SK-N-SH (cell line): ENCODE measurements at regions not wholly inside any gene's neighbourhood (a gene's known extent, or its start where the extent isn't known, plus 50 kb on each side); places are given as distances from the start of the nearest gene placed in this dataset.

Experiments used
- CTCF ChIA-PET: fragments of 300-600, 350-600 bp; formaldehyde crosslinking; extraction: SDS; loops from one replicate; lab custom pipeline; 2021; lab: Yijun Ruan, JAX
- POLR2A ChIA-PET: fragments of 350-600 bp; sonication (Branson Sonifier 250); formaldehyde crosslinking; extraction: SDS; loops from one replicate; lab custom pipeline; 2020; ENCODE audit warnings: antibody characterized with exemption, inconsistent platforms; lab: Yijun Ruan, JAX
- DNase-seq: peaks from one replicate; pipeline ENCODE4 v3.0.0; 2012
- H2AFZ ChIP-seq: fragments of 200-600 bp; sonication (generic); 2 replicates; pipeline ENCODE4 v1.8.1; 2016; ENCODE audit warnings: antibody characterized with exemption, mild to moderate bottlenecking, low read depth
- H3F3A ChIP-seq: fragments of 200-600 bp; sonication (generic); replicated peaks from 2 replicates; pipeline ENCODE3; 2016; ENCODE audit warnings: antibody characterized with exemption, mild to moderate bottlenecking; ENCODE audit not compliant: insufficient read depth
- H3K27ac ChIP-seq, 2 experiments: fragments of 200-500 bp in 1 of 2; fragments of 200-600 bp in 1 of 2; sonication (Bioruptor generic) in 1 of 2; sonication (generic), shearing (Covaris generic) in 1 of 2; 2 replicates each; pipeline versions ENCODE4 v1.5.1 to v1.6.1; 2014 to 2016; ENCODE audit warnings: low read depth in 2 of 2, inconsistent platforms in 1 of 2, low read length in 1 of 2, mild to moderate bottlenecking in 1 of 2, mixed read lengths in 1 of 2
- H3K27me3 ChIP-seq: fragments of 200-600 bp; sonication (generic), shearing (Covaris generic); 2 replicates; pipeline ENCODE4 v1.6.1; 2016; ENCODE audit warnings: mixed run types; ENCODE audit not compliant: insufficient read depth
- H3K36me3 ChIP-seq, 2 experiments: fragments of 200-500 bp in 1 of 2; fragments of 200-600 bp in 1 of 2; sonication (Bioruptor generic) in 1 of 2; sonication (generic) in 1 of 2; replicated peaks in 1 of 2; 2 replicates each; pipeline versions ENCODE3 to v1.5.1; 2014 to 2016; ENCODE audit warnings: low read length in 1 of 2, mild to moderate bottlenecking in 1 of 2; ENCODE audit not compliant: insufficient read depth in 2 of 2, control insufficient read depth in 1 of 2
- H3K4me1 ChIP-seq, 2 experiments: fragments of 200-500 bp in 1 of 2; fragments of 200-600 bp in 1 of 2; sonication (Bioruptor generic) in 1 of 2; sonication (generic), shearing (Covaris generic) in 1 of 2; 2 replicates each; pipeline versions ENCODE4 v1.5.1 to v1.6.1; 2014 to 2016; ENCODE audit warnings: low read depth in 1 of 2, low read length in 1 of 2, mixed run types in 1 of 2; ENCODE audit not compliant: insufficient read depth in 2 of 2, control insufficient read depth in 1 of 2
- H3K4me2 ChIP-seq: fragments of 200-600 bp; sonication (generic), shearing (Covaris generic); 2 replicates; pipeline ENCODE4 v1.6.1; 2017; ENCODE audit warnings: mixed run types
- H3K4me3 ChIP-seq, 2 experiments: fragments of 200-500 bp in 1 of 2; fragments of 200-600 bp in 1 of 2; sonication (Bioruptor generic) in 1 of 2; sonication (generic), shearing (Covaris generic) in 1 of 2; 2 replicates each; pipeline versions ENCODE4 v1.5.1 to v1.8.1; 2014 to 2016; ENCODE audit warnings: low read depth in 2 of 2, inconsistent platforms in 1 of 2, low read length in 1 of 2, mild to moderate bottlenecking in 1 of 2, mixed read lengths in 1 of 2, moderate library complexity in 1 of 2
- H3K79me2 ChIP-seq: fragments of 200-600 bp; sonication (generic); 2 replicates; pipeline ENCODE4 v1.8.1; 2017; ENCODE audit warnings: mild to moderate bottlenecking; ENCODE audit not compliant: insufficient read depth
- H3K9ac ChIP-seq: fragments of 200-600 bp; sonication (generic); 2 replicates; pipeline ENCODE4 v1.6.1; 2017; ENCODE audit warnings: mixed run types
- H3K9me2 ChIP-seq: fragments of 200-600 bp; sonication (generic); 2 replicates; pipeline ENCODE4 v1.6.1; 2017; ENCODE audit warnings: mixed run types
- H3K9me3 ChIP-seq: fragments of 200-600 bp; sonication (generic); 2 replicates; pipeline ENCODE4 v1.6.1; 2017; ENCODE audit warnings: mixed run types, mild to moderate bottlenecking, moderate library complexity
- H4K20me1 ChIP-seq: fragments of 200-600 bp; sonication (generic); 2 replicates; pipeline ENCODE4 v1.6.1; 2017; ENCODE audit warnings: mild to moderate bottlenecking, mixed run types; ENCODE audit not compliant: insufficient read depth
- CHD2 ChIP-seq: fragments of 150-350 bp; IDR thresholded peaks from 2 replicates; pipeline ENCODE4 v1.6.1; 2018; ENCODE audit warnings: low read length; ENCODE audit not compliant: partially characterized antibody
- ELF1 ChIP-seq: IDR thresholded peaks from 2 replicates; pipeline ENCODE4 v1.4.0; 2012
- EP300 ChIP-seq, 2 experiments: IDR thresholded peaks; 2 replicates each; pipeline versions ENCODE4 v1.4.0 to v1.6.1; 2012; ENCODE audit warnings: borderline replicate concordance in 1 of 2, low read depth in 1 of 2, low read length in 1 of 2
- EZH2phosphoT487 ChIP-seq: fragments of 200-600 bp; sonication (generic); IDR thresholded peaks from 2 replicates; pipeline ENCODE4 v1.6.1; 2017; ENCODE audit warnings: low read depth, mixed run types, mild to moderate bottlenecking, antibody characterized with exemption, moderate library complexity, borderline replicate concordance
- FOSL2 ChIP-seq: IDR thresholded peaks from 2 replicates; pipeline ENCODE4 v1.4.0; 2012; ENCODE audit warnings: low read depth, mild to moderate bottlenecking, moderate library complexity, borderline replicate concordance
- FOXM1 ChIP-seq: IDR thresholded peaks from 2 replicates; pipeline ENCODE4 v1.4.0; 2012; ENCODE audit warnings: low read depth, mild to moderate bottlenecking
- GABPA ChIP-seq: IDR thresholded peaks from 2 replicates; pipeline ENCODE4 v1.4.0; 2012; ENCODE audit warnings: low read depth, mild to moderate bottlenecking
- MEF2A ChIP-seq: IDR thresholded peaks from 2 replicates; pipeline ENCODE4 v1.4.0; 2012; ENCODE audit warnings: low read depth, borderline replicate concordance
- NRF1 ChIP-seq: IDR thresholded peaks from 2 replicates; pipeline ENCODE4 v1.6.1; 2012; ENCODE audit warnings: low read depth, mild to moderate bottlenecking, low read length
- PBX3 ChIP-seq: IDR thresholded peaks from 2 replicates; pipeline ENCODE4; 2012
- RAD21 ChIP-seq: IDR thresholded peaks from 2 replicates; pipeline ENCODE4 v1.6.1; 2012; ENCODE audit warnings: mild to moderate bottlenecking, low read length
- RCOR1 ChIP-seq: fragments of 150-350 bp; IDR thresholded peaks from 2 replicates; pipeline ENCODE4 v1.6.1; 2017; ENCODE audit warnings: antibody characterized with exemption, low read length
- REST ChIP-seq: IDR thresholded peaks from 2 replicates; pipeline ENCODE4 v1.6.1; 2012; ENCODE audit warnings: mild to moderate bottlenecking, low read depth, low read length, moderate library complexity
- RFX5 ChIP-seq: IDR thresholded peaks from 2 replicates; pipeline ENCODE4 v1.6.1; 2012; ENCODE audit warnings: mild to moderate bottlenecking, improper control_type of control experiment, low read length
- RXRA ChIP-seq: IDR thresholded peaks from 2 replicates; pipeline ENCODE4 v1.4.0; 2012; ENCODE audit warnings: low read depth, mild to moderate bottlenecking, borderline replicate concordance
- SIN3A ChIP-seq: IDR thresholded peaks from 2 replicates; pipeline ENCODE4 v1.6.1; 2012; ENCODE audit warnings: low read depth, mild to moderate bottlenecking, low read length, moderate library complexity, borderline replicate concordance
- TAF1 ChIP-seq: IDR thresholded peaks from 2 replicates; pipeline ENCODE4 v1.6.1; 2012; ENCODE audit warnings: low read depth, mild to moderate bottlenecking, low read length, moderate library complexity, borderline replicate concordance
- TCF12 ChIP-seq: IDR thresholded peaks from 2 replicates; pipeline ENCODE4 v1.4.0; 2012
- TEAD4 ChIP-seq: IDR thresholded peaks from 2 replicates; pipeline ENCODE4 v1.4.0; 2012; ENCODE audit warnings: mild to moderate bottlenecking, borderline replicate concordance; ENCODE audit not compliant: insufficient read depth
- ZBTB33 ChIP-seq: IDR thresholded peaks from 2 replicates; pipeline ENCODE4 v1.4.0; 2012; ENCODE audit warnings: low read depth, borderline replicate concordance
- WGBS: methylation state at CpG from one replicate; pipeline ENCODE4 v1.1.6; 2017; ENCODE audit warnings: low lambda C conversion rate; 5-methylcytosine and 5-hydroxymethylcytosine counted together

GRCh38 chr16:77093309-77093708 is 97.7 kb upstream of the MON1B start:
- TF ChIP-seq REST (no peak), RCOR1 (no peak), TAF1 (no peak), EP300 (IDR thresholded peaks at IDR 0.05; ENCODE audit: borderline replicate concordance in 1 of 2, low read depth in 1 of 2, low read length in 1 of 2) (no peak), SIN3A (no peak), EZH2phosphoT487 (no peak), GABPA (no peak), ZBTB33 (no peak), RXRA (no peak), FOXM1 (no peak), TCF12 (no peak), RAD21 (no peak), PBX3 (no peak), TEAD4 (no peak), RFX5 (no peak), CHD2 (no peak), MEF2A (no peak), FOSL2 (no peak), NRF1 (no peak), ELF1 (no peak)
- TF ChIP-seq, all 33 proteins: peak for 0
- Histone ChIP-seq H3K4me2 (no peak overlapping the region), H3K36me3 (no peaks in the 10 kb centered on the region), H3K27ac (no peak overlapping the region), H3K27me3 (no peaks in the 10 kb centered on the region), H3K4me3 (no peak overlapping the region), H3K9ac (no peak overlapping the region), H4K20me1 (no peaks in the 10 kb centered on the region), H3K79me2 (no peaks in the 10 kb centered on the region), H3K9me3 (no peaks in the 10 kb centered on the region), H2AFZ (no peak overlapping the region), H3F3A (no peaks in the 10 kb centered on the region), H3K4me1 (no peaks in the 10 kb centered on the region), H3K9me2 (no peaks in the 10 kb centered on the region)
- CTCF ChIA-PET: no interaction called here
- DNase-seq: no peak
- POLR2A ChIA-PET: no interaction called here
- 51% methylated on average over 4 of the region's 4 CpGs for WGBS
